Naive B cell (primary cell): ENCODE measurements at regions not wholly inside any gene's neighbourhood (a gene's known extent, or its start where the extent isn't known, plus 50 kb on each side); places are given as distances from the start of the nearest gene placed in this dataset.

Experiments used
- ATAC-seq, 2 donors: fragments of 150-1000 bp; cut with Tn5 transposase; 2 replicates each; pipeline ENCODE4 v1.10.0; 2021; ENCODE audit warnings: low read depth in 2 of 2, mild to moderate bottlenecking in 2 of 2, moderate library complexity in 2 of 2
- DNase-seq: peaks from one replicate; pipeline ENCODE4 v3.0.0; 2022
- H3K27ac Mint-ChIP-seq, 6 donors: one replicate each; pipeline ENCODE4 v1.8.0; 2020 to 2022; ENCODE audit warnings: mild to moderate bottlenecking in 6 of 6, mixed read lengths in 6 of 6, moderate library complexity in 5 of 6, inconsistent platforms in 2 of 6
- H3K27me3 Mint-ChIP-seq, 3 donors: one replicate each; pipeline ENCODE4 v1.8.0; 2021 to 2022; ENCODE audit warnings: mixed read lengths in 3 of 3, mild to moderate bottlenecking in 1 of 3
- H3K36me3 Mint-ChIP-seq, 2 donors: one replicate each; pipeline ENCODE4 v1.8.0; 2020 to 2022; ENCODE audit warnings: mixed read lengths in 2 of 2, inconsistent platforms in 1 of 2, mild to moderate bottlenecking in 1 of 2
- H3K4me1 Mint-ChIP-seq, 3 donors: one replicate each; pipeline ENCODE4 v1.8.0; 2020 to 2022; ENCODE audit warnings: mixed read lengths in 3 of 3, inconsistent platforms in 1 of 3, mild to moderate bottlenecking in 1 of 3, moderate library complexity in 1 of 3
- H3K4me3 Mint-ChIP-seq, 8 donors: one replicate each; pipeline ENCODE4 v1.8.0; 2020 to 2022; ENCODE audit warnings: mild to moderate bottlenecking in 8 of 8, mixed read lengths in 8 of 8, moderate library complexity in 8 of 8, inconsistent platforms in 2 of 8
- H3K9me3 Mint-ChIP-seq, 7 donors: one replicate each; pipeline ENCODE4 v1.8.0; 2020 to 2022; ENCODE audit warnings: mixed read lengths in 7 of 7, mild to moderate bottlenecking in 5 of 7, inconsistent platforms in 2 of 7, moderate library complexity in 1 of 7

DNA sequence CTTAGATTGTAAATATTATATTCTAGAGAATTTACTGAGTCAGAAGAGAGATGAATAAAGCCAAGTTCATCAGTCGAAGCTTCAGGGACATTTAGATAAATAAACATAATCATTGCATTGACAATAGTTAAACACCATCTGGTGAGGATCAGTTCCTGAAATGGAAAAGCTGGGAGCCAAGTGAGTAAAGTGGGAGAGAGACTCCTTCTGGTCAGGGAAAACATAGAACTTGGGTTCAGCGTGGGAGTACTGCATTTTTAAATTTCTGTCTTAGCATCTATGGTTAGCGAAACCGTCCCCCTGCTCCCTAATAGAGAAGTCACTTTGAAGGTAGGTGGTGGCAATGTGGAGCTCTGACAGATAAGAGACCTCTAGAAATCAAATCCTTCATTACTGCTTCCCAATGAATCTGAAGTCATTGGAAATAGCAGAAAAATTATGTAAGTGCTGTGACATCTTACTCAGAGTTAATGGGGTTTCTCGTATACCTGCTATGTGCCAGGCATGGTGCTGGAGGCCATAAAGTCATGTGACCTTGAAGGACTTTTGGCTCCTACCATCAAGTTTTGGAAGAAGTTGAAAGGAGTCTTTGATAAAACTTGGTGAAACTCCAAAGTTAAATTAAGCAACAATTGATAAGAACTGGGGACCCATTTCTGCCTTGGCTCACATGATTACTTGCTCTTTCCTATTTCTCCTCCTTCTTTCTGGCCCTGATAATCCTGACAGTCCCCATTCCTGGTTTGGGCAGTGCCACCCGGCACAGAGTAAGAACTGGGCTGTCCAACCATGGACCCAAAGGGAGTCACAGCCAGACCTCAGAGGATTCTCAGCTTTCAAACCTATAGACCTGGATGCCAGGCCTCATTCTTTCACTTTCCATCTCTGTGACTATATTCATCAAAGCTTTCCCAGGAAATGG, 211.2 kb downstream of the C7orf25 start:
- ATAC-seq = no peak
- H3K27me3 Mint-ChIP-seq = peaks cover 0 to 4% (median under 1%) of the 10 kb centered on the region in 3 donors
- H3K9me3 Mint-ChIP-seq = peaks cover 0 to 4% (median 0%) of the 10 kb centered on the region in 7 donors
- H3K36me3 Mint-ChIP-seq = no peaks in the 10 kb centered on the region
- no peak overlapping the region for H3K27ac Mint-ChIP-seq
- no peaks in the 10 kb centered on the region for H3K4me1 Mint-ChIP-seq
- no peak overlapping the region for H3K4me3 Mint-ChIP-seq
- DNase-seq = no peak

DNA sequence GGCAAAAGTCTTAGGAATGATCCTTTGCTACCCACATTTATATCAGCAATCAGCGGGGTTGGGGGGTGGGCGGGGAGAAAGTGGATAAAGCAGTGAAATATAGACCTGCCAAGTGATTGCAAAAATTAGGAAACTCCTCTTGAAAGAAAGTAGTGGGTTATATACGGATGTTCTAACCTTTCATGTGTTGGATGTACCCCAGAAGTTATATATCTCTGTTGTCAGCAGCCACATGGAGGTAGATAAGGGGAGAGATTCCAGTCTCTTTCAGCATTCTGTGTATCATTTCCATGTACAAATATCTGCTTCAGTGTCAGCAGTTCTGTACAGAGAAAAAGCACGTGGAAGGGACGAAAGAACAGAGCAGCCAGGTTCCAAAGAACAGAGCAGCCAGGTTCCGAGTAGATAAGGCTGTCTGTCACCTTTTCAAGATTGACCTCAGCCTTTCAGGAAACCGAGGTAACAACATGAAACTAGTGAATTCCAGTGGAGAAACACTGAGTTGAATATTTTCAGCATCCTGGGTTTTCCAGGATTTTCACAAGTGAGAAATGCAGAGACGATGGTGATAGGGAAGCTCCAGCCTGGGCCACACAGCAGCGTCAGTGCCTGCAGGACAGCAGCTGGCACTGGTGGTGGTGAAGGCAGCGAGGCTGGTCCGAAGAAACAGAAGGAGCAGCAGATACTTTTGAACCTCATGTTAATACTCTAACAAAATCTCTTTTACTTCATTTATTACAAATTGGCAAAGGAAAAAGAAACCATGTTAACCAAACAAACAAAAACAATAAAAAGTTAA, 212.3 kb downstream of the C7orf25 start:
- Mint-ChIP-seq H3K27ac (no peak overlapping the region), H3K36me3 (no peaks in the 10 kb centered on the region)

DNA sequence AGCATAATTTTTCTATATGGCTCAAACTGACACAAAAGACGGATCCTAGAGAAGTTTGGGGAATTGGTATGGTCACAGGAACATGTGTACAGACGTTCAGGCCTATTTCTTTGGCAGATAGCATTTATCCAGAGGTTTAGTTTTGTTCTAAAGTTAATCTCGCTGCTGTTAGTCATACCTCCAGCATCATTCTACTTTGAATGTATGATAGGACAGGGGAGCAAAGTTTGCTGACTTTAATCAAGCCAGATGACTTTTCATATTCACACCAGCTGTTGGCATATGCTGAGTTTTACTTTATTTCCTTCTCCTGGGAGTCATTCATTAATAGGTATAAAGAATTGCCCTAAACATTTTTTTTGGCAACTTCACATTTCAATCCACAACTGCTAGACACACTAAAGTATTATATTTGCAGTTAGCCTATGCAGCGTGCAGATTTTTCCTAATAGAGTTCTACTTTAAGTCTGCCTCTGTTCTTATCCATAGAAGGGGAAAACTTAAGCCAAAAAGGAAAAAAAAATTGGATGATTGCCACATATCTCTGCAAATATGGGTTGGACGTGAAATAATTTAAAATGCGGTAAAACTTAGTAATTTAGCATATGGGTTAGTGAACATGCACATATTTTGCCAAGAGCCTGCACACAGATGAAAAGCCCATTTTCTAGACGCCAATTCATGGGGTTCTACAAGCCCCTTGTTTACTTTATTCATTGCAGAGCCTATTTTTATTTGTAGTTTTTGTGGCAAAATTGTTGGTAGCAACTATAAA, 213.1 kb downstream of the C7orf25 start:
- no peaks in the 10 kb centered on the region for H3K4me1 Mint-ChIP-seq
- H3K27ac Mint-ChIP-seq = no peak overlapping the region
- no peaks in the 10 kb centered on the region for H3K36me3 Mint-ChIP-seq
- H3K27me3 Mint-ChIP-seq = peaks cover 0 to 7% (median 4%) of the 10 kb centered on the region in 3 donors
- peaks cover 0 to 4% (median 0%) of the 10 kb centered on the region in 7 donors for H3K9me3 Mint-ChIP-seq
- DNase-seq (no peak), ATAC-seq (no peak)
- no peak overlapping the region for H3K4me3 Mint-ChIP-seq

More for the DNA sequence above, 212.3 kb downstream of the C7orf25 start:
- ATAC-seq (no peak), DNase-seq (no peak)
- Mint-ChIP-seq H3K27me3 (peaks cover 0 to 7% (median 4%) of the 10 kb centered on the region in 3 donors), H3K4me3 (no peak overlapping the region), H3K4me1 (no peaks in the 10 kb centered on the region), H3K9me3 (peaks cover 0 to 4% (median 0%) of the 10 kb centered on the region in 7 donors)

DNA sequence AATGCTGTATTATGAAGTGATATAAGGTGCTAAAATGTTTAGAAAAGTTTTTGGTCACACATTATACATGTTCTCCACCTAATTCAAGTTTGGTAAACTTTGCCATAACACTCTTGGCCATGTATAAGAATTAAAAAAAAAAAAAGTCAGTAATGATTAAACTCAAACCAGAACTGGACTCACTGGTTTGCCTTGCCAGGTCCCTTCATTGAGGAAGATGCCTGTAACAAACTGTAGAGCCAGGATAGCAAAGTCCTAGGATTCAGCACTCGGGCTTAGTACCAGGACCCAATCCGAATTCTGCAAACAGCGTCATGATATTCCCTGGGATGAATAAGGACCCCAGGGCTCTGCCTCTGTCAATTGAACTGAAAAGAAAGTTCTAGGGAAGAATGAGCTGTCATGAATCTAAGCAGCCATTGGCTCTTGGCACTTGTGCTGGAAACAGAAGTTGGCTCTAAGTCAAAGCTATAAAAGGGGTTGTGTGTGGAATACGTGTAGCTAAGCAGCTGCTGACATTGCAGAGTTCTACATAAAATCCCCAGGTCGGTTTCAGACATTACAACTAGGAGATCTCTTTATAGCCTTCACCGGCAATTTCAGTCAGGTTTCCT, 216.9 kb downstream of the C7orf25 start:
- Mint-ChIP-seq H3K27ac (no peak overlapping the region), H3K27me3 (peaks cover 0 to 7% (median 4%) of the 10 kb centered on the region in 3 donors), H3K4me1 (no peaks in the 10 kb centered on the region), H3K36me3 (no peaks in the 10 kb centered on the region), H3K9me3 (peaks cover 0 to 4% (median 0%) of the 10 kb centered on the region in 7 donors), H3K4me3 (no peak overlapping the region)
- DNase-seq = no peak
- no peak for ATAC-seq

DNA sequence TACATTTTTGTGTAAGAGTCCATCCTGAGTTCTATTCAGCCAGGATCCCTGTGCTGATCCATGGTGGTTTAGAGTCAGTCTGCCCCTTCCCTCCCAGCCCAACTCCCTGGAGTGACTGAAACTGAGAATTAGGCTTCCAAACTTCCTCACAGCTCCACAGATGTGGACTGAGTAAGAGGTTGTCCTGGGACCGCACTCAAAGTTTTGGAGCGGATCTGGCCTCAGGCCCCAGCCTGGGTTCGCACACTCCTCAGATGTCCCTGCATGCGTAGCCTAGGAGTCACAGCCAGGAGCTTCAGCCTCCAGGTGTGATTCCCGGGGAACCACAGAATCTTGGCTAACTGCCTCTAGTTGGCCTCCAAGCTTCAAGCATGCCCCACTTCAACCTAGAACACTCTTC, 218.1 kb downstream of the C7orf25 start:
- H3K27me3 Mint-ChIP-seq = peaks cover 0 to 7% (median 4%) of the 10 kb centered on the region in 3 donors
- DNase-seq (no peak), ATAC-seq (no peak)
- H3K4me3 Mint-ChIP-seq = no peak overlapping the region
- no peak overlapping the region for H3K27ac Mint-ChIP-seq
- no peaks in the 10 kb centered on the region for H3K4me1 Mint-ChIP-seq
- H3K36me3 Mint-ChIP-seq = no peaks in the 10 kb centered on the region
- peaks cover 0 to 4% (median 0%) of the 10 kb centered on the region in 7 donors for H3K9me3 Mint-ChIP-seq

DNA sequence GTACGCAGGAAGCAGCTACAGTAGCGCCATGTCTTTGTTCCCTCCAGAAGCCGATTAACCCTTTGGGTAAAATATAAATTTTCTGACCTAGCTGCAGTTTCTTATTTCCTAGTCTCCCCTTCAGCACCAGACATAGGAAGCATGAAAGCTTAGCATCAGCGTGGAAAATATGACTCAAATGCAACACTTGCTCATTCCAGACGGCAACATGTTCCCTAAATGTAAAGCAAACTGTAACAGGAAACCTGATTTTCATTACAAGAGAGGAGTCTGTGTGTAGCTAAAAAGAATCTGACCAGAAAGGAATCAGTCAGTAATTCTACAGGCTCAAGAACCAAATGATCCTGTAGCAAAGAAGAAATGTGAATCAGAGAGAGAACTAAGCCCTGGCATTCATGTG, 219.2 kb downstream of the C7orf25 start:
- no peak for DNase-seq
- ATAC-seq = no peak
- Mint-ChIP-seq H3K36me3 (no peaks in the 10 kb centered on the region), H3K27me3 (peaks cover 0 to 7% (median 4%) of the 10 kb centered on the region in 3 donors), H3K4me3 (no peak overlapping the region), H3K4me1 (no peaks in the 10 kb centered on the region), H3K27ac (no peak overlapping the region), H3K9me3 (peaks cover 0 to 4% (median 0%) of the 10 kb centered on the region in 7 donors)

DNA sequence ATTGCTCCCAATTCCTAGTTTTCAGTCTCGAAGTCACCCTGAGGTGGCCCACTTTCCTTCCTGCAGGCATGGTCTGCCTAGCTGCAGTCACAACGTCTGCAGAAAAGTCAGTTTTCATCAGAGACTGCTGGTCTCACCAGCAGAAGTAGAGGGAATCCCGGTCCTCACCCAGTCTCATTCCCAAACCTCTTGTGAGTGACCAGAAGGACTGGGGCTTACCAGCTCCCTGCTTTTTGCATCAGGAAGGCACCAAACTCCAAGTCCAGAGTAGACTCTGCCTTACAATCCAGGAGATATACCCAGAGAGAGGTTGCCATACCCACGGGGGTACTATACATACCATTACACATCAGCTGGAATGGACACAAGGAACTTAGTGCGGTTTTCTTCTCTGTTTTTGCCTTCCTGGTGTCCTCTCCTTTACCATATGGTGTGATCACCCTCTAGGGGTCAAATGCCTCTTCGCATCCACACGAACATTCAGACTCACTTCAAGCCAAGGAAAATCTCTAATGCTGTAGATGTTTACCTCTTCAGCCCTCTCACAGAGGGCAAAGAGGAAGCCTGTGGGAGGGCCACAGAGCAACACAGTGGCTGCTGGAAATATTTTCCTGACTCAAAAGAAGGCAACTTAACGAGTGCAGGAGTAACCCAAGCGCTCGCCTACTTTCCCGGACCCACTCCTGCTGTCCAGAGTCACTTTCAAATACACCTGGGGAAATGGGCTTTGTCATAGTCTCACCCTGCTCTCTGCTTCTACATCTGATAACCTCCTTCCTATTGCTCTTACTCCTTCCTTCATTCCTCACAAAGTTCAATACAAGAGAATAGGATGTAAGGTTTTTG, 220.9 kb downstream of the C7orf25 start:
- Mint-ChIP-seq H3K27me3 (peaks cover 0 to 7% (median 0%) of the 10 kb centered on the region in 3 donors), H3K27ac (no peak overlapping the region), H3K9me3 (peaks cover 0 to 2% (median 0%) of the 10 kb centered on the region in 7 donors), H3K4me1 (no peaks in the 10 kb centered on the region), H3K36me3 (no peaks in the 10 kb centered on the region), H3K4me3 (no peak overlapping the region)
- DNase-seq (no peak), ATAC-seq (no peak)

DNA sequence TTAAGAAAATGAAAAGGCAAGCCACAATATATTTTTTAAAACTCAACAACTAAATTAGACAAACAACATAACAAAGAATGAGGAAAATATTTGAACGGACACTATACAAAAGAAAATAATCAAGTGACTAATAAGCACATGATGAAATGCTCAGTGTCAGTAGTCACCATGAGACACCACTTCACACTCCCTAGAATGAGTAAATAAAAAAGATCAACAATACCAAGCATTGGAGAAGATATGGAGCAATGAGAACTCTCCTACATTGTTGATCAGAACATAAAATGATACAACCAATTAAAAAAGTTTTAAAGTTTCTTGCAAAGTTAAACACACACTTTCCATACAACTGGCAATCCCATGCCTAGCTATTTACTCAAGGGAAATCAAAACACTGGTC, 222.2 kb downstream of the C7orf25 start:
- ATAC-seq (no peak), DNase-seq (no peak)
- Mint-ChIP-seq H3K4me1 (no peaks in the 10 kb centered on the region), H3K4me3 (no peak overlapping the region), H3K27me3 (peaks cover 0 to 7% (median 6%) of the 10 kb centered on the region in 3 donors), H3K27ac (no peak overlapping the region), H3K36me3 (no peaks in the 10 kb centered on the region), H3K9me3 (peaks cover 0 to 5% (median 2%) of the 10 kb centered on the region in 7 donors)

DNA sequence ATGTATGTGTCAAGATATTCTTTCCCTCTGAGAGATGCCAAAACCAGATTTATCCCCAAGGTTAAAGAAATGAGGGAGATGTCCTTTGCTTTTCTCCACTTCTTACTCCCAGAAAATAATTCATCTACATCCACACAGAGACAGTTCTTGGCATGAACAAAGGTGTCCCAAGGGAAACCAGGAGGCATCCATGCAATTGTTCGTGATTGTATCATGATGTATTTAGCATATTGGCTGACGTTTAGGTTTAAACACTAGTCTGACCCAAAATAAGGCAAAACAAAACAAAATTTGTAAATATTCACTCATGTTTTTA, 223.9 kb downstream of the C7orf25 start:
- no peaks in the 10 kb centered on the region for H3K36me3 Mint-ChIP-seq
- DNase-seq (no peak), ATAC-seq (no peak)
- H3K4me3 Mint-ChIP-seq = no peak overlapping the region
- H3K27me3 Mint-ChIP-seq = peaks cover 5 to 15% (median 14%) of the 10 kb centered on the region in 3 donors
- no peaks in the 10 kb centered on the region for H3K4me1 Mint-ChIP-seq
- no peak overlapping the region for H3K27ac Mint-ChIP-seq
- H3K9me3 Mint-ChIP-seq = peaks cover 0 to 12% (median 2%) of the 10 kb centered on the region in 7 donors

DNA sequence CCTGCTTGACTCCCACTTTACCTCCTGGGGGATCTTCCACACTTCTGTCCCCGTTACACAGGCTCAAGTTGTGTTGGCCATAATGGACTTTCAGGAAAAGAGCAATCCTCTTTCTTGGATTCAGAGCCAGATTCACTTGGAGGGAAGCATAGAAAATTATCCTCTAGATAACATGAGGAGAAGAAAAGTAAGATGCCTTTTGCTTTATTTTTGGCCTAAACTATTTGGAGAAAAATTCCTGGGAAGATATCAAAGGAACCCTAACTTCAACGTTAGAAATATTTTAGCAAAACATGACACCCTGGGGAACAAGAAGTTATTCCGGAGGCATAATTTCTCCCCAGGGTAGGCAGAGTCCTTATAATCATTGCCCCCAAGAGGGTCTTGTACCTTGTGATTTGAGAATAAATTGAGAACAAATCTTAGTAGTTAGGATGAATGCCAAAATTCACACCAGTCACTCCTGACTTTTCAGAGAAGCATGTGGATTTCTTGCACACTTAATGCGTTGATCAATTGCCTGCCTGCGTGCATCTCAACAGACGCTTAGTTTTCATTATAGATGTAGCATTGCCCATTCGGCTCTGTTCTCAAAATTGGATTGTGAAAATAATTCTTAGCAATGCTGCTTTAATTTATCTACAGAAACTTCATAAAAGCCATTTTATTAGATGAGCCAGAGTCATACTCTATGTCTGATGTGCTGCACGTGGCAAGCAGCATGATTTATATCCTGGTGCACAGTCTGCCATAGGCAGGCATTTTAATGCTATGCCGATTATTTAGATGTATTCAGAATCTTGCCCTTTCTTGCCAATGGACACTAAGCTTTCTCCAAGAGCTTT, 224.4 kb downstream of the C7orf25 start:
- Mint-ChIP-seq H3K4me1 (no peaks in the 10 kb centered on the region), H3K9me3 (peaks cover 0 to 12% (median 2%) of the 10 kb centered on the region in 7 donors), H3K27me3 (peaks cover 5 to 15% (median 14%) of the 10 kb centered on the region in 3 donors), H3K27ac (no peak overlapping the region), H3K36me3 (no peaks in the 10 kb centered on the region), H3K4me3 (no peak overlapping the region)
- ATAC-seq (no peak), DNase-seq (no peak)

DNA sequence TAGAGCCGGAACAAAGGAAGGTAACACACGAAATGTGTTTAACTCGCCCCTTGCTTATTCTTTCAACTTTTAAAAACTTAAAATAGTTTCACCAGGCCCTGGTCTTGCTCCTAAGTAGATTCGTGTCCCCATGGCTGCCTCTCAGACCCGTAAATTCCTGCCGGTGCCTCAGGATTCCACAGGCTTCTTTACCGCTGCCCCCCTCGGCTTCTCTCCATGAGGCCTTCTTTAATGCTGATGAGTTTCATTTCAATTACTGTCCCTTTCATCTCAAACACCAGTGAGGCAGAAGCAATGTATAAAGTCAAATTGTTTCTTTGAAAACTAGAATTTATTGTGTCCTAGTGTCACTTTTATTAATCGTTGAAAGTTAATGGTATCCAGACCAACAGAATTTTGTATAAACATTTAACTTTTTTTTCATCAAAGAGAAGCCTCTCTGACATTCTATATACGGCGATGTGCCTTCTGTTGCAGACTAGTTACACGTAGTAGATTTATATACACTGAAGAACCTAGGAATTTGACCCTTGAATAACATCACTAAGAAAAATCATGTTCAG, 225.2 kb downstream of the C7orf25 start:
- ATAC-seq (no peak), DNase-seq (no peak)
- Mint-ChIP-seq H3K27ac (no peak overlapping the region), H3K27me3 (peaks cover 5 to 15% (median 14%) of the 10 kb centered on the region in 3 donors), H3K4me3 (no peak overlapping the region), H3K9me3 (peaks cover 0 to 12% (median 2%) of the 10 kb centered on the region in 7 donors), H3K36me3 (no peaks in the 10 kb centered on the region), H3K4me1 (no peaks in the 10 kb centered on the region)
